Fibroblast of peridontal ligament (primary cell): ENCODE measurements at regions not wholly inside any gene's neighbourhood (a gene's known extent, or its start where the extent isn't known, plus 50 kb on each side); places are given as distances from the start of the nearest gene placed in this dataset.
"Not testable (repeated sequence)": the region's sequence is repeated elsewhere in the genome, so short reads cannot be mapped to it uniquely, and the experiment has no call there.

ENCODE experiments used
- DNase-seq: peaks from one replicate; pipeline ENCODE4 v3.0.0-alpha.2; 2010; ENCODE audit errors: extremely low read depth

DNA sequence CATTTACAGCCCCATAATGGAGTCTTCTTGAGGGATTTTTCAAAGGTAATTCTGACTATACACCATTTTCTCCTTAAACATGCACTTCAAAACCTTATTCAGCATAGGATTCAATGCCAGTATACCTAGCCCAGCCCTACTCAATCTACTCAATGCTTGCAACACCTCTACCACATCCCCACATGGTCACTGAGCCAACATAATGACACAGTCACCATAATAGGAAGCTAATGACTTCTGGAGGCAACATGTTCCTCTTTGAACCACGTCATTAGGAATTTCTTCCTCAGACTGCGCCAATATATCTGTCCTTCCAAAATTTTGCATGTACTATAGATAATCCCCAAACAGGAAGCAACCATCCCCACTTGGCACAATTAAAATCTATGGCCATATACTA lies 153.9 kb upstream of the SETMAR start:
- no peak for DNase-seq

DNA sequence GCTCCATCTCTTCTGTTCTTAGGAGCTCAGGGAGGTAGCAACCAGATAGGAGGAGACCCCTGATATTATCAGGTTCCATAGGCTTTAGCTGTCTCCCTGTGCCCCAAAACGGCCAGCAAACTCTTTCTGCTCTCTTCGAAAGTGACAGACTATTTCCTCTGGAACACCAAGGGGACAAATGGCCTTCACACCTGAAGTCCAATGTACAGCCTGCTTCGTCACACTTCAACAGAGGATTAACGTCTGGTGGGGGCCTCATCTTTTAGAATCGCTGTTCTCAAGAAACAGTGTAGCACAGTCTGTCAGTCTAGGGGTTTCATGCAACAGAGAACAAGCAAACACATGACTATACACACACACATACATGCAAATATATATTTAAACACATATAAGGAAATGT lies 152.4 kb upstream of the SETMAR start:
- no peak for DNase-seq

DNA sequence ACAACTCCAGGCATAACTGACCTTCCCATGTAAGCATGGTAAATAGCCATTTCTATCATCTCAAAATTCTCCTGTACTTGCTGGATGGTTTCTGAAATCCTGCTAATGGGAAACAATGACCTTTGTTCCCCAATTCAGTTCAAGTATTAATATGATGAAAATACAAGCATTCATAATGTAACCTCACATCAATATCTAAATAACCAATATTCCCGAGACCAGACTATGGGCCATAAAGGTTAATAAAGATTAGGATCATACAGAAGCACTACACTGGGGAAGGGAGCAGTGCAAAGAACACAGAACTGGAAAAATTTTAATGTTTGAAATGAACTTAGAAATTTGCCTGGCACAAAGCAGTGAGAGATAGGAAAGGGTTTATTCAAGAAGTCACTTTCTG lies 151.3 kb upstream of the SETMAR start:
- no peak for DNase-seq

DNA sequence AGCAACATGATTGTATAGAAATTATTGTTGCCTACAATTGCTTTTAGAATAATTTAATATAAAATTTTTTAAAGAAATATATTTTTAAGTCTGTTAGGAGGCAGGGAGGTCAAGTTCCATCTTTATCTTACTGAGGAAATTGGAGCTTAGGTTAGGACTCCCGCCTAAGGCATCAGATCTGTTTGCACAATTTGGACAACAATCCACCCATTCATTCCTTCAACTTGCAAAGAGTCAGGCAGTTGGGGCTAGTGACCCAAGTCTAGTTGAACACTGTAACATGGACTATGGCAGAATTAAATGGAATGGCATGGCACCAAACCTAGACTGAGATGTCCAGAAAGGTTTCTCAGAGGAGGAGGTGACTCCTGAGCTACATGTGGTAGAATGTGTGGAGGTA lies 149.4 kb upstream of the SETMAR start:
- no peak for DNase-seq

DNA sequence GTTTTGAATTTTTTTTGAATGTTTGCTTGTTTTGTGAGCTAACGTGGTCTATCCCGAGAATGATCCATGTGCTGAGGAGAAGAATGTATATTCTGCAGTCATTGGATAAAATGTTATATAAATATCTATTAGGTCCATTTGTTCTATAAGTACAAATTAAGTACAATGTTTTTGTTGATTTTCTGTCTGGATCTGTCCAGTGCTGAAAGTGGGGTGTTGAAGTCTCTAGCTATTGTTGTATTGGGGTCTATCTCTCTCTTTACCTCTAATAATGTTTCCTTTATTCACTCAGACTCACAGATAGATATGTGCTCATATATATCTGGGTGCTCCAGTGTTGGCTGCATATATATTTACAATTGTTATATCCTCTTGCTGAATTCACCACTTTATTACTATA lies 144.8 kb upstream of the SETMAR start:
- no peak for DNase-seq

DNA sequence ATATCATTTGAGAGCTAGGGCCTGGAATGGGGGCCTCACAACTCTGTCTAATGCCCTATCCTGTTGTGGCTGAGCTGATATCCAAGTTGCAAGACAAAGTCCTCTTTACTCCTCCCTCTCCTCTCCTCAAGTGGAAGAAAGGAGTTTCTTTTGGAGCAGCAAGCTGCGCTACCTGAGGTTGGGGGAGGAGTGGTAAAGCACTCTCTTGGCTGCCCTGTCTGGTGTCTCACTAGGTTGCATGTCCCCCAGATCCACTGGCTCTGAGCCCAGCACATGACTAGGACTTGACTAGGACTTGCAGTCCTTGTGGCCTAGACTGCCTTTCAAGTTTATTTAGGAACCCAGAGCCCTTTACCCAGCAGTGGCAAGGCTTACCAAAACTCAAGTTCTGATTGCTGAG lies 141.1 kb upstream of the SETMAR start:
- no peak for DNase-seq

DNA sequence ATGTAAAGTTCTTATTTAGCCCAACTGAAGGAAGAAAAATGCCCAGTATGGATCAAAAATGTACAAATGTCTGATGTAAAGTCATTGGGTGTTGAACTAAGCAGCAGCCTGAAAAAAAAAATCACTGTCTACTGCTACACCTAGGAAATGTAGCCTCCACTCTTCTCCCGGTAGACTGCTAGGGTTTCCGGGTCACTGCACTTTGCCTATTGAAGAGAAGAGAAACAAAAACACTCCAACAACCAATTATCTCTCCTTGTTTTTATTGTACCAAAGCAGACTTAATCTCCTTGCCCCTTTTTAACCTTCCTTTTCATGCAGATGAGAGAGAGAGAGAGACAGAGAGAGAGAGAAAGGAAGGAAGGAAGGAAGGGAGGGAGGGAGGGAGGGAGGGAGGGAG lies 140.2 kb upstream of the SETMAR start:
- DNase-seq, result no peak

DNA sequence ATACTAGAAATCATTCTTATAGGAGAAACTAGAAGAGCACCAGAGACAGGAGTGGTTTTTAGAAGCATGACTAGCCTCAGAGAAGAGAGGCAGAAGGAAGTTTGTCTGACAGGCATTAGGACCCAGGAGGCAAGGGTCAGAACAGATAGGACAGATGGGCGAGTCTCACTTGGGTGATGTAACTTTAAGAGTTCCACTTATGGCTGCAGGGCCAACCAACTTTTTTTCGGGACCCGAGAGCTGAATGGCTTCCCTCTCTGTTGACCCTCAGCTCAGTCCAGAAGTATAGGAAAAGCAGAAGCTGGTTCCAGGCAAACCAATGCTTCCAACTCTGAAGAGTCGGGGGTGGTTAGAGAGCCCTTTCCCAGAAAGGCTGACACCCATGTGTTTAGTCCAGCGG lies 136.6 kb upstream of the SETMAR start:
- DNase-seq, result no peak

DNA sequence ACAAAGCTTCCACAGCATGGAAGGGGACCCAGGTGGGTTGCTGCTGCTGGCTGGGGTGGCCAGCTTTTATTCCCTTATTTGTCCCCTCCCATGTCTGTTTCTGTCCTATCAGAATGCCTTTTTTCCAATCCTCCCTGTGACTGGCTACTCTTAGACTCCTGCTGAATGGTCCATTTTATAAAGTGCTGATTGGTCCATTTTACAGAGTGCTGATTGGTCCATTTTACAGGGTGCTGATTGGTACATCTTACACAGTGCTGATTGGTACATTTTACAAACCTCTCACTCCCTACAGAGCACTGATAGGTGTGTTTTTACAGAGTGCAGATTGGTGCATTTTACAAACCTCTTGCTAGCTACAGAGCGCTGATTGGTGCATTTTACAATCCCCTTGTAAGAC lies 135.9 kb upstream of the SETMAR start:
- not testable (repeated sequence) for DNase-seq

DNA sequence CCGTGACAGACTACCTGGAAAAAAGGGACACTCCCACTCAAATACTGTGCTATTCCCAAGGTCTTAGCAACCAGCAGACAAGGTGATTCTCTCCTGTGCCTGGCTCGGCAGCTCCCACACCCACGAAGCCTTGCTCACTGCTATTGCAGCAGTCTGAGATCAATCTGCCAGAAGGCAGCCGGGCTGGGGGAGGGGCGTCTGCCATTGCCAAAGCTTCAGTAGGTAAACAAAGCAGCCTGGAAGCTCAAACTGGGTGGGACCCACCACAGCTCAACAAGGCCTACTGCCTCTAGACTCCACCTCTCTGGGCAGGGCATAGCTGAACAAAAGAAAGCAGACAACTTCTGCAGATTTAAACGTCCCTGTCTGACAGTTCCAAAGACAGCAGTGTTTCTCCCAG lies 128.4 kb upstream of the SETMAR start:
- no peak for DNase-seq

DNA sequence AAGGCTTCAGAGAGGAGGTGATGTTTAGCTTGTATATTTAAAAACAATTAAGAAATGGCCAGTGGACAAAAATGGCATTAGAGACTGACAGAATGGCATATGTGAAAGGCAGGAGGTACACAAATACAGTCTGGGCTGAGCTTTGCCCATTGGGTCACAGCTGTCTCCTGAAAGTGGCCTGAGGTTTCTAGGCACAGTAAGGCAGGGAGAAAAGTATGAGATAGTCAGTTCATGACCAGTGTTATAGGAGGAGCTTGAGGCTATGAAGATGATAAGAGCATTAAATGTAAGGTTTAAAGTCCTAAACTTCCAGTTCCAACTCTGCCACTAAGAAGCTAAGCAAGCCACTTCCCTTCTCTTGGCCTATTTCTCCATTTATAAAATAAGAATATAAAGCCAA lies 111.2 kb upstream of the SETMAR start:
- no peak for DNase-seq

DNA sequence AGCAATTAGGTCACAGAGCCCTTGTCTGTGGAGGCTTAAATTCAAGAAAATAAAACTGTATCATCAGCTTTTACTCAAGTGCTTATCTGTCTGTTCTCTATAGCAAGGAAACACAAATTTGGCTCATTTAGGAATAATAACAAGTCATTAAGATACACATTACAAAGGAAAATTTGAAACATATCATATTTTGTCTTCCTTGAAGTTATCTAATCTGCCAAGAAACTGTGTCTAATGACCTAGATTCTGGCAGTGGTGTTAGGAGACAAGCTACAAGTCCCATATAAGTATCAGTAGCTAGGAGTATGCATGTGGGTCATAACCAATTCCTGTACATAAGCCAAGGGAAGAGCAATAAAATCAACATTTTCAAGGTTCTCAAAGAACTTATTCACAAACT lies 108.2 kb upstream of the SETMAR start:
- no peak for DNase-seq

DNA sequence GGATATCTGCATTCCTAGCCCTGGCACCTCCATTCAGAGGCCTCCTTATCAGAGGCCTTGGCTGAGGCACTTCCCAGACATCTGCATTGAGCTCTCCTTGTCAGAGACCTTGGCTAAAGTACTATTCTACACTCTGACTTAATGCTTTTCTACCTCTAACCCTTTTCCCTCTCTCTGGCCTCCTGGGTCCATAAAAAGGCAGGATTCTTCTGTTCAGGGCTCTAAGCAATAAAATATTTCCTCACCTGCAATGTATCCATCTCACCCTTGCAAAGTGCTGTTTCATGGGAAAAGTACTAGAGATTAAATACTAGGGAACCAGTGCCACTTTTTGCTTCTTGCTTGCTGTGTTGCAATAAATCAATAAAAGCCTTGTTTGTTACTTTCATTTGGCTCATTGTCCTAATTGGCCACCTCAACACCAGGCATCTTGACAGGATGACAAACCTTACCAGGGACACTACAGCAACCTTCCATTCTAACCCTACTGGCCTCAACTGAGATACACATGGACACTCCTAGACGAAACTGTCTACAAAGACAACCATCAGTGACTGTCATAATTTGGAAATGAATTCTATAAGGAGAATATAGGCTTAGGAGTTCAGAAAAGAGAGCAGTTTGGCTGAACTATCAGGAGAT lies 106.5 kb upstream of the SETMAR start:
- DNase-seq, result no peak

DNA sequence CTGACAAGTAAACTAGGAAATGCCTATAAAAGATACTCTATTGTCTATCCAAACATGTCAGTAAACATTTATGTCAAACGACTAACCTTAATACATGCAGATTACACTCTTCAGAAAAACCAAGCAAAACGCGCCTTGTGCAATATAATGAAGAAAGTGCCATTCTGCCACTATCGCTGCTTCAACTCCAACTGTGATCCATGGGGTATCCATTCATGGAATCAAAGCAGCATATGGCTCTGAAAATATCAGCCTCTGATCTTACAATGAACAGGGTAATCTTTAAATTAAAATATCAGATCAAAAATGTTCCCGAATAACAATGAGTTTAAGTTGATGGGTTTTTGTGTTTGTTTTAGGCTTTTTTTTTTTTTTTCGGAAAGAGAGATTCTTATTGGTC lies 105.5 kb upstream of the SETMAR start:
- DNase-seq, result no peak

DNA sequence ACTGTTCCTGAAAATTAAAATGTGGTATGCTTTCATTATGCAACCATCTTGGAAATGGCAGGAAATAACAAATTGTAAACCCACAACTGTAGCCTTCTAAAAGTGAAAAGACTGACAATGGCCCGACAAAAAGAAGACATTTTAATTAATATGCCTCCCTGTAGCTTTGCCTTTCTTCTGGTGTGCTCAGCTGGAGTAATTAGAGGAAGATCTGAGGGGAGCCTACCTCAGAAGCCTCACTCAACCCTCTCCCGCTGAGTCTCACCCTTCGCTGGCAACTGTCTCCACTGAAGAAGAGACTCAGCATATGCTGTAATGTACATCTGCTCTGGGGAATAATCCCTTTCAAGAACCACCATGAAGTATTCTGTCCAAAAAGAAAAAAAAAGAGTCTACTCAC lies 104.7 kb upstream of the SETMAR start:
- DNase-seq, result no peak

DNA sequence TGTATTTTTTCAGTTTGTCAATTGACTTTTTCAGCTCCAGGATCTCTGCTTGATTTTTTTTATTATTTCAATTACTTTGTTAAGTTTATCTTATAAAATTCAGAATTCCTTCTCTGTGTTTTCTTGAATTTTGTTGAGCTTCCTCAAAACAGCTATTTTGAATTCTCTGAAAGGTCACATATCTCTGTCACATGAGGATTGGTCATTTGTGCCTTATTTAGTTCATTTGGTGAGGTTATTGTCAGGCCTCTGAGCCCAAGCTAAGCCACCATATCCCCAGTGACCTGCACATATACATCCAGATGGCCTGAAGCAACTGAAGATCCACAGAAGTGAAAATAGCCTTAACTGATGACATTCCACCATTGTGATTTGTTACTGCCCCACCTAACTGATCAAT lies 98.4 kb upstream of the SETMAR start:
- not testable (repeated sequence) for DNase-seq

DNA sequence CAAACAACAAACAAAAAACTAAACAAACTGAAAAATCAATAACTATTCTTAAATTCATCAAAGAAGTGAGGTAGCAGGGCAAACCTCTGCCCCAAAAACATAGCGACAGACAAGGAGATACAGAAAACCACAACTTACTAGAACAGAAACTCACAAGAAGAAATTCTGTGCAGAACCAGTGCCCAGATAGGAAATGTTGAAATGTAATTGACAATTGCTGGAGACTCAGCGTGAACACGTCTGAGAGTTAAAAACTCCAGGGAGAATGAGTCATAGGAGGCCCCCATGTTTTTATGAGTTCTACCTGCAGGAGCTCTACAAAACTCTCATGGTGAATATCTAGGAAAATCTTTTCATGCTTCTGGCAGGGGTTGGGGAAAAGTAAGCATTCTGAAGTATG lies 95.5 kb upstream of the SETMAR start:
- no peak for DNase-seq

DNA sequence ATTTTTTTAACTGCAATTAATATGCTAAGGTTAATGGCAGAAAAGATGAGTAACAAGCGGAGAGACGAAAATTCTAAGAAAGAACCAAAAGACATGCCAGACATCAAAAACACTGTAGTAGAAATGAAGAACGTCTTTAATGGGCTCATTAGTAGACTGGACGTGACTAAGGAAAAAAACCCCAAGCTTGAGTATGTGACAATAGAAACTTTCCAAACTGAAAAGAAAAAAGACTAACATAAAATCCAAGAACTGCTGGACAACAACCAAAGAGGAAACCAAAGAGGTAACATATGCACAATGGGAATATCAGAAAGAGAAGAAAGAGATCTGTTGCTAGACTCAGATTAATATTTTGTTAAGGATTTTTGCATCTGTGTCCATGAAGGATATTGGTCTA lies 94.6 kb upstream of the SETMAR start:
- no peak for DNase-seq

DNA sequence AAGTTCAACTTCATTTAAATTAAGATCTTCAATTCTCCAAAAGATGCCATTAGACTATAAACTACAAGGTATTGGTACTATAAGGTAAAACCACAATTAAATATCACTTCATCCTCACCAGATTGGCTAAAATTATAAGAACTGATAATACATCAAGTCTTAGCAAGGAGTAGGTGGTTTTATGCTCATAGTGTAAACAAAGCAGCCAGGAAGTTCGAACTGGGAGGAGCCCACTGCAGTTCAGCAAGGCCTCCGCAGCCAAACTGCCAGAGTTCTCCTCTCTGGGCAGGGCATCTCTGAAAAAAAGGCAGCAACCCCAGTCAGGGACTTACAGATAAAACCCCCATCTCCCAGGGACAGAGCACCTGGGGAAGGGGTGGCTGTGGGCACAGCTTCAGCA lies 91.6 kb upstream of the SETMAR start:
- DNase-seq, result no peak

DNA sequence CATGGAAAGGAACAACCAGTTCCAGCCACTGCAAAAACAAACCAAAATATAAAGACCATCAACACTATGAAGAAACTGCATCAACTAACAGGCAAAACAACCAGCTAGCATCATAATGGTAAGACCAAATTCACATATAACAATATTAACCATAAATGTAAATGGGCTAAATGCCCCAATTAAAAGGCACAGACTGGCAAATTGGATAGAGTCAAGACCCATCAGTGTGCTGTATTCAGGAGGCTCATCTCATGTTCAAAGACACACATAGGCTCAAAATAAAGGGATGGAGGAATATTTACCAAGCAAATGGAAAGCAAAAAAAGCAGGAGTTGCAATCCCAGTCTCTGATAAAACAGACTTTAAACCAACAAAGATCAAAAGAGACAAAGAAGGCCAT lies 89.7 kb upstream of the SETMAR start:
- not testable (repeated sequence) for DNase-seq

DNA sequence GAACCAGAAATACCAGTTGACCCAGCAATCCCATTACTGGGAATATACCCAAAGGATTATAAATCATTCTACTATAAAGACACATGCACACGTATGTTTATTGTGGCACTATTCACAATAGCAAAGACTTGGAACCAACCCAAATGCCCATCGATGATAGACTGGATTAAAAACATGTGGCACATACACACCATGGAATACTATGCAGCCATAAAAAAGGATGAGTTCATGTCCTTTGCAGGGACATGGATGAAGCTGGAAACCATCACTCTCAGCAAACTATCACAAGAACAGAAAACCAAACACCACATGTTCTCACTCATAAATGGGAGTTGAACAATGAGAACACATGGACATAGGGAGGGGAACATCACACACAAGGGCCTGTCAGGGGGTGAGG lies 86.2 kb upstream of the SETMAR start:
- DNase-seq, result not testable (repeated sequence)

DNA sequence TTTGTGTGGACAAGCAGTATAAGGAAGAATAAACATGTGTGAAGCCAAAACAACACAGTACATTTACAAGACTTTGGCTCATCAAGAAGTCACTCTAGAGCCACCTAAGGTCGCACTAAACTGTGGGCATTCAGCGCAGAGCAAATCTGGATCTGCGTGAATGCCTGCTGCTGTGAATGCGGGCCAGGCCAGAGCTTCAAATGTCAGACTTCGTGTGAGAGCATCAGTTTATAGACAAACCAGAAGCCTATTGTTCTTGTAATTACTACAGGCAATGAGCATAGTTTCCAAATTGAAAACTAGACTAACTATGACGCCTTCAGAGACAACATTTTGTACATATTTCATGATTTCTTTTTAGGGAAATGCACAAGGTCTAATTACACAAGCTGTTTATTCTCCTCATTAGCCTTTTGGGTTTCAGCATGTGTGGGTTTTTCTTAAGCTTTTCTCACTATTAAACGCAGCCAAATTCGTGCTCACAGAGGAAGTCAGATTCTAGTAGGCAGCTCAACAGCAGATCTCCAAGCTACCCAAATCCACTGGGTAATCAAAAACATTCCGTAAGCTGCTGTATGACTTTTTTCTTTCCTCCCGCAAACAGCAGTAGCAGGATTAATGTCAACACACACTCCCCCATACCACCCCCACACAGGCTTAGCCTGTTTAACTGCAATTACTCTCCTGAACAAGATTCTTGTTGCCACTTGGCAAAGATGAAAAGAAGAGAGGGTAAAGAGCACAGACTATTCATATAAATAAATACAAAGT lies 84.5 kb upstream of the SETMAR start:
- DNase-seq, result no peak

DNA sequence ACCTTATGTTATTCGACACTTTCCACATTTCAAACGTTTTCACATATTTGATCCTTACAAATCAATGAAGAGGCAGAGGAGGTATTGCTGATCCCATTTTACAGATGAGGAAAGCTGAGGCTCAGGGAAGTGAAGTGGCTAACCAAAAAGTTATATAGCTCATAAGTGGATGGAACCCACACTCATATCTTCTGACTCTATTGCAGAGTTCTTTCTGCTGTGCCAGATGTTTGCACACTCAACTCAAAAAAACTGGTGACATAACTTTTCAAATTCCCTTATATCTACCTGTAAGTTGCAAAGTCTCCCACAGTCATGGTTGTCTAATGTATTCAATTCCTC lies 84.0 kb upstream of the SETMAR start:
- DNase-seq, result no peak

DNA sequence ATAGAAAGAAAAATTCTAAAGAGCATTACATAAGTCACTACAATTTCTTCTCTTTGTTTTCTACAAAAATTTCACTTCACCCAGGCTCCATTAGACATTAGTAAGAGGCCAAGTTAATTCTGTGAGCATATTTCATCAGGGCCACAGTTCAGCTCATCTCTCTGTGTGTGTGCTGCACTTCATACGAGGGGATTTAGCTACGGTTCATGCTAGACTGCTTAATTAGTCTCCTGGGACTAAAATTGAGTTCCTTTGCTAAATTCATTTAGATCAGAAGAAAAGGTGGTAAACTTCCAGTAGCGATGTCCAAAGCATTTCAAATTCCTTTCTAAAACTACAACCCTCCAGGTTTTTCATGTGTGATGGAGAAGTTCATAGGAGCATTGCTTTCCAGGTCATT lies 83.1 kb upstream of the SETMAR start:
- DNase-seq, result no peak
